ENCODE measurements at regions not wholly inside any gene's neighbourhood (a gene's known extent, or its start where the extent isn't known, plus 50 kb on each side); places are given as distances from the start of the nearest gene placed in this dataset.

DNA sequence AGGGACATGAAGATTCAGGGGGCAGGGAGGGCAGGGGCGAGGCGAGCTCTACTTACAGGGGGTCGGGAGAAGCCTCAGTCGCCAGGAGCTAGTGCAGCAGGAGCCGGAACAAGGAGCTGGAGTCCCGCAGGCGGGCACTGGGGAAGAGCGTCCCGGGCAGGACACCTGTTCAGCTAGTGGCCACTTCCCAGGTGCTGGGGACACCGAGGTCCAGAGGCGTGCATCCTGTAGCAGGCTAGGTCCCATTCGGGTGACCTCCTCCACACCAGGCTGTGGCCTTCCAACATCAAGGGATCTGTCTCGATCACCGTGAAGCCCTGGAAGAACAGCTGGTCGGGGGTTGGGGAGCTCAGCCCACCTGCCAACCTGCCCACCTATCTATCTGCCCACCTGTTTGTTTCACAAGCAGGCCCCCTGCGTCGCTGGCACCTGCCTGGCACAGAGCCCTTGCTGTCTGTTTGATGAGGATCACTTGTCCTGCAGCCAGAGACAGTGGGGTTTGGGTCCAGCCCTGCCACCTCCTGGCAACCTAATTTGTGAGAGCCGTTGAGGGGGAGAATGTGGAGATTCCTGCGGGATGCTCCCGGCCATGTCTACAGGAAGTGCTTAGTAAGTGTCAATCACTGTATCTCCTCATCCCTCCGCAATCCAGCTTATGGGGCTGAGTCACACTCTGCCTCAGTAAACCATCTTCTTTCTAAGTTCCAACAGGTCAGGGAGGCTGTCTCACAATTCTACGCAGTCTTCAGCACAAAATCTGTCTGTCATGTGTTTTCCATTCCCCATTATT lies 940.9 kb downstream of the BRD1 start:
- DNase-seq (ENCODE audit: low spot score): no peak

DNA sequence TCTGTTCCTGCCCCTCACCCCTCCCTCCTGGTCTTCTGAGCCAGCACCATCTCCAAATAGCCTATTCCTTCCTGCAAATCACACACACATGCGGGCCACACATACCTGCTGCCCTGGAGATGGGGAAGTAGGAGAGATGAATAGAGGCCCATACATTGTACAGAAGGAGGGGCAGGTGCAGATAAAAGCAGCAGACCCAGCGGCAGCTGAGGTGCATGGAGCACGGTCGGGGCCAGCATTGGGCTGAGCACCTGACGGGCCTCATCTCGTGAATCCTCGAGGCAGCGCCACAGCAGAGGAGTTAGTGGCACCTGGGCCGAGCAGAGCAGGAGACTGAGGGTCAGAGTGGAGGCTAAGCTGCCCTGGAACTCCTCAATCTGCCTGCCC lies 941.8 kb downstream of the BRD1 start:
- DNase-seq (ENCODE audit: low spot score): no peak

DNA sequence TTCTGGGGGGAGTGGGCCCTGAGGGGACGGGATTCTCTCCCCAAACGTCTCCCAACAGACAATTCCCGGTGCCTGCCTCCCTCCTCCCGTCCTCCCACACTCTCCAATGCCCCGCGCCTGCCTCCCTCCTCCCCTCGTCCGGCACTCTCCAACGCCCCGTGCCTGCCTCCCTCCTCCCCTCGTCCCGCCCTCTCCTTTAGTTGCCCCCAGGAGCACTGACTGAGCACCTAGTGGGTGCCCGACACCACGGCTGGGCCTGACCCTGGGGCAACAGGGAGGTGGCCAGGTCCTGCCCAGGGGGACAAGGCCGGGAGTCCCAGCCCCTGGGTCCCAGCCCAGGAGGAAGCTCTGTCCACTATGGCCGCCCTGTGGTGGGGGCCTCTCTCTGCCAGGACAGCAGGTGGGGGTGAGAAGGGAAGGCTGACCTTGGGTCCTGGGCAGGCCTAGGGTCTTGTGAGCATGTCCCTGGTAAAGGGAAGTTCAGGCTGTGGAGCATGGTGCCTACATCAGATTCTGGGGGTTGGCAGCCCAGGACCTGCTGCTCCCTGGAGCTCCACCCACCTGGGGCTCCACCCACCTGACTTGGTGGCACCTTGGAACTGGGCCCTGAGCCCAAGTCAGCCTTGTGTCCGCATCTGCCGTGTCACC lies 942.3 kb downstream of the BRD1 start:
- no peak for DNase-seq (ENCODE audit: low spot score)

DNA sequence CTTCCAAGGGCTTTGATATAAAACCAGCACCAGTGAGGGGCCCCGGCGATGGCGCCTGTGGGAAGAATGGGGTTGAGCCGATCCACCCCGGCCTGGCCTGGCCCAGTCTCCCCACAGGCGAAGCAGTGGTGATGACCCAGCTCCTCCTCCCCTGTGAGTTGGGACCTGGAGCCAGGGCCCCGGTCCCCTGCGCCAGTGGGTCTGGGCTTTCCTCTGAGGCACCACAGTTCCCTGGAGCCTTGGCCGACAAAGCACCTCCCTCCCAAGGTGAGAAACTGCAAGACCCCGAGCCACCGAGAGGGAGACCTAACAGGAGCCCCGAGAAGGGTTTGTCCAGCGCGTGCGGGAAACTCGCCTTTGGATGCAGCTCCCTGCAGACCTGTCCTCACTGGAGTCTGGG lies 942.9 kb downstream of the BRD1 start:
- DNase-seq (ENCODE audit: low spot score): no peak

DNA sequence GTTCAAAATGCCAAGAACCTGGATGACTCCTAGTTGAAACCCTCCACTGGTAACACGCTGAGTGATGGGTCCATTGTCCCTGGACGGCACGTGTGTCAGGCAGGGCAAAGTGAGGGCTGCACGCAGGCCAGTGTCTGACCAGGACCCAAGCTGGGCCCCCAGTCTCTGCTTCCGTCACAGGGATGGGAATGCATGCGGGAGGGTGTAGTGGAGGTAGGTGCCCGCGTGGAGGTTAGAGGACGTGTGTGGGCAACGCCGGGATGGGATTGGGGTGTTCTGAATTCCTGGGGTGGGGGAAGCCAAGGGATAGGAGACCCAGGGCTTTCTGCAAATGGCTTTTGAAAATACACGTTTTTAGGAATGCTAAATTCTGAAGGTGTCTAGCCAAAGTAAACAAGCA lies 943.3 kb downstream of the BRD1 start:
- DNase-seq (ENCODE audit: low spot score): no peak

DNA sequence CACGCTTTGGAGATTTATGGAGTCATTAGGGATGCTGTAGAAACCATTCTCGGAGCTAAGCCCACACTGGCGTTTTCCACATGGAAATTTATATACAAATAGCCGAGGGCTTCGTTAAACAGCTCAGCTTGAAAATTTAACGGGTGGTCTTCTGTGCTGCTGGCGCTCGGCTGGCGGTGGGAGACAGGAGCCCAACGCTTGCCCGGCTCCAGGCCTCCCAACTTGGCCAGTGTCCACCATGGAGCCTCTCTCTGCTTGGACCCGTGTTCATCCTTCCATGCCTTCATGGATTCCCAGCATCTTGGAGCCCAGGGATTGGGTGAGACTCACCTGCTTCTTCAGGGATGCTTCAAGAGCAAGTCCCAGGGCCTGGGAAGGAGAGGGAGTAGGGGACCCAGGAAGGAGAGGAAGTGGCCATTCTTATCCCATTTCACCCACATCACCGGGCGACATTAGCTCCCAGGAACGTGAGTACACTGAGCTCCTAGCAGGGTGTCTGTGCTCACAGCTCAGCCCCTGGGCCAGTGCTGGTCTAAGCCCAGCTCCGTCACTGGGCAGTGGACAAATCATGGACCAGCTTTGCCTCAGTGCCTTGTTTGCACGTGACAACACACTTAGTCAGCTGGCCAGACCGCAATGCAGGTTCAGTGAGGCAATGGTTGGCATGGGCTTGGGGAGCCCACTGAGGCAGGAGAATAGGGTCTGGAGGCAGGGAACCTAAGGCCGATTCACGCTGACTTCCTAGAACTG lies 944.3 kb downstream of the BRD1 start:
- DNase-seq (ENCODE audit: low spot score): no peak

DNA sequence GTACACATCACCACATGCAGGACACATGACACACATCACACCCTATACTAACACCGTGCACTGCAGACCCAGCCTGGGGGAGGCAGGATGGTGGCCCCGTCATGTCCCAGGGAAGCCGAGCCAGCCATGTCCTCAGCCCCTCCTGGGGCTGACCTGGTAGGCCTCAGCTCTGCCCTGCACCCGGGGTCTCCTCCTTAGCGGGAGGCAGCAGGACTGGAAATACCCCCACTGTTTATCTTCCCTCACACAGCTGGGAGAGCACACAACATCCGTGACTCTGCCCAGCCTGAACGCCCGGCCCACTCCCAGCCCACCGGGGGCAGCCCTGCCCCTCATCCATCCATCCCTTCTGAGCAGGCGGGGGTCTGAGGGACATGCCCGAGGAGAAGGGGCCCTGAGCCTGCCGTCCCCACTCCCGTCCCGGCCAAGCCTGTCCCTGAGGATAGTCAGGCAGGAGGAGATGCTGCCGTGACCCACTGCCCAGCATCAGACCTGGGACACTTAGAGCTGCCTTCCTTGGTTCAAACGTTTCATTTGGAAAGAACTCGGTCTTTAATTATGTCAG lies 945.0 kb downstream of the BRD1 start:
- DNase-seq (ENCODE audit: low spot score): no peak

DNA sequence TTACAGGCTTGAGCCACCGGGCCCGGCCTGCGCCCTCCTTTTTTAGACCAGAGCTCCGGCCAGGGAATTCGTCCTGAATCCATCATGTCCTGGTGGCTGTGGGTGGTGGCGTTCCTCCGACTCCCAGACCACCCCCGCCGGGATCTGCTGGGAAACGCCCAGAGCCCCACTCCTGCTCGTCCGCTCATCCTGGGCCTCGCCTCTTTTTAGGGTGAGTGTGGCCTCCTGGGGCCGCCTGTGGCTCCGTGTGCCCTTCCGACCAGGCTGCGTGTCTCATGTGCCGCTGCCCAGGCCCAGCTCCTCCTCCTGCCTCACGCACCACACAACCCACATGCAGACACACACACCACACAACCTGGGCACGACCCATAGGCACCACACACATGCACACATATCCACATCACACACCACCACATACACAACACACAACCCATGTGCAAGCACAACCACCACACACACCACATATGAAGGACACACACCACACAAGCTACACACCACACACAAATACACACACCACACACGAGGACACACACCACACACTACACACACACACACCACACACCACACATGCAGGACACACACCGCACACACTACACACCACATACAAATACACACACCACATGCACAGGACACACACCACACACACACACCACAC lies 946.2 kb downstream of the BRD1 start:
- DNase-seq (ENCODE audit: low spot score): no peak

DNA sequence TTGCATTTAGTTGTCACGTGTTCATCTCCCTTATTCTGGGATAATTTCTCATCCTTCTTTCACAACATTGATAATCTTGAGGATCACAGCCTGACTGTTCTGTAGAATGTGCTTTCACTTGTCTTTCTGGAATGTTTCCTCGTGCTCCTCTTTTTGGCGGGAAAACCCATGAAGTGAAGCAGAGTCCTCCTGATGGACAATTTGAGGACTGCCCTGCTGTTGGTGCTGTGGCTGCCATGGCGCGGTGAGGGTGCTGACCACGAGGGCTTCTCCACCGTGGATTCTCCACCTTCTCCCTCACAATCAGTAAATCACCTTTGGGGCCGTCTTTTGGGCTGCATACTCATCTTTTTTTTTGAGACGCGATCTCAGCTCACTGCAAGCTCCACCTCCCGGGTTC lies 946.9 kb downstream of the BRD1 start:
- no peak for DNase-seq (ENCODE audit: low spot score)

DNA sequence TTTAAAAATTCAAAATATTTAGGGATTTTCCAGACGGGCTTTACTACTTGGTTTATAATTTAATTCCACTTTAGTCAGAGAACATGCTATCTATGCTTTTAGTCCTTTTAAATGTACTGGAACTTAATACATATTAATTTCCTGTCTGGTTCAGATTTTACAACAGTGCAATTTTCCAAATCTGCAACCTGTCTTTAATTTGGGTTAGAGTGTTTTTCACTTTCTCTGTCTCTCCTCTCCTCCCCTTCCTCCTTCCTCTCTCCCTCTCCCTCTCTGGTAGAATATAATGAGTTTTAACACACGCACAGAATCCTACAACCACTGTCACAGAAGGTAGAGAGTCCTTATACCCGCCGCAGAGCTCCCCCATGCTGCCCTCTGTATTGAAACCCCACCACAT lies 950.7 kb downstream of the BRD1 start:
- DNase-seq (ENCODE audit: low spot score): no peak

DNA sequence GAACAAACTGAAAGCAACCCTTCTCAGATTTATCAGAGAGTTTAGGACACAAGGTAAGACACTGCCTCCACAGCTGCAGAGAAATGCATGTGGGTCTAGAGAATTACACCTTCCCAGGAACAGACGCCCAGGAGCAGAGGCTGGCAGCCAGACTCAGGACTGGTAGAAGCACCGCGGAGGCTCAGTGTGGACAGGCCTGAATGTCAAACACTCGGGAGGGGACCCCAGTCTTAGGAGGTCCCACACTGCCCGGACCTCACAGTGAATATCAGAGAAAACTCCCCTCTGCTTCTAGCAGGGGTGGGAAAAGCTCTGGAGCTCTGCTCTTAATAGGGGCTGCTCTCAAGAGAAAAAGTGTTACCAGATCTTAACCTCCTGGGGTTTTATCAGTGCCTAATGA lies 952.7 kb downstream of the BRD1 start:
- no peak for DNase-seq (ENCODE audit: low spot score)

DNA sequence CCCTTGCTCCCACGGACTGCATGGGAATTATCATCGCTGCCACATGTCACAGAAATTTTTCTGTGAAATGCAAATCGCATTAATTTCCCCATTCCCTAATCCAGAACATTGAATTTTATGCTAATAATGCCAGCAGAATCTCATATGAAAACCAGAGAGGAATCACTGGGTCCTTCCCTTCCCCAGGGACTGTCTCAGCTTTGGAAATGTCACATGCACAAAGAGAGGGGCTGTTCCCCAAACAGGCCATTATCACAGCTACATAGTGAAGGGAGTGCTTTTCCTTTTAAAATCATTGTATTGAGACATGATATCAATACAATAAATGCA lies 954.5 kb downstream of the BRD1 start:
- DNase-seq (ENCODE audit: low spot score): no peak

DNA sequence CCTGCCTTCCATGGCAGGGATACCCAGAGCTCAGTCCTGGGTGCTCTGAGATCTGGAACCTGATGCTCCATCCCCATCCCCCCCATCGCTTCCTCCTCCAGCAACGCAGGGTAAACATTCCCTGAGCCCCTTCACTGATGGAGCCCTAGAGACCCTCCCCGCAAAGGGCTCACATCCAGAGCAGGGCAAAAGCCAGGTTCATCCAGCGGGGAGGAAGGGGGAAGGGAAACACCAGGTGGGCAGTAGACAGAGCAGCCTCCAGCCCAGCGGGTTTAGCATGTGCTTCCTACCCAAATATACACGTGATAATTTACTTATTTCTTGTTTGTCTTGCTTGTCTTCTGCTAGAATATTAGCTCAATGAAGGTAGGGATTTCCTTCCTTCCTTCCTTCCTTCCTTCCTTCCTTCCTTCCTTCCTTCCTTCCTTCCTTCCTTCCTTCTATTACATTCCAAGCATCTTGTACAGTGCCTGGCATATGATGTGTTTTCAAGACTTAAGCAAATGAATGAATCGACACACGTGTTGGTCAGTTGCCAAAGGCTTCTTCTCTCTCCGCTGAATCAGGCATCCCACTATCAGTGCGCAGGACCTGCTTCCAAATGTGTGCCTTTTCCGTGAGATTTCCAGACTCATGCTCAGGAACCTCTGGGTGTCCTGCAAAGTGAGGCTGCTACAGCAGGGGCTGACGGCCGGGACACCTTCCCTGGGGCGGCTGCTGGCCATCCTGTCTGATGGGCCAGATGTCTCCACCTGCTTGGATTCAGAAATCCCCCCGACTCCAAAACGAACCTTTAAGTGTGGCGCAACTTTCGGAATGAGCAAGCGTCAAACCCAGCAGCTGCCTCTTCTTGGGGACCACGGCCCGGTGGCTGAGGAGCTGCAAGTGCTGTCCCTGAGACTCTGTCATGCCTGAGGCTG lies 955.1 kb downstream of the BRD1 start:
- no peak for DNase-seq (ENCODE audit: low spot score)

DNA sequence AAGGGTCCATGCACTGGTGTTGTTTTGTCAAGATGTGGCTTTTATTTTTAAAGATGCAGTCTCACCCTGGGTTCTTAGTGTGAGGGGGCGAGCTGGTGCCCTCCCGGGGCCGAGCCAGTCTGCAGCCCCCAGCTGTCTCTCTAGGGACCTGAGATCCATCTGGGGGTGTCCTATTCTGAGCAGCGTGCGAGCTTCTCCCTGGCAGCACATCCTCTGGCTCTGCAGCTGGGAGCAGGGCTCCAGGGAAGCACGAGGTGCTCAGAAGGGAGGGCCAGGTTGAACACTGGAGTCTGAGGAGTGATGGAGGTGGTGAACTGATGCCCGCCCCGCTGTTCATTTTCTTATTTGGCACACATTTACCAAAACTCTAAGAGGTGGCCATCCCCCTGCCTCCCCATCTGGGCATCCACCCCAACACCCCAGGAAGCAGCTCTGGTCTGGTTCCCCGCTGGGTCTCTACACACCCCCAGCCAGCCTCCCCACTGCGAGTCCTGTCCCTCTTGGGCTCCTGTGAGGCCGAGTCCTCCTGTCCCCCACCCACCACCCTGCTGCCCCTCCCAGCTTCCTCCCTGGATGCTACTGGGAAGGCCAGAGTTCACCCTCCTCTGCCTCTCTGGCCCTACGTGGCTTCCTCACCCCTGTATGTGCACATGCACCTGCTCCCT lies 956.4 kb downstream of the BRD1 start:
- DNase-seq (ENCODE audit: low spot score): no peak

DNA sequence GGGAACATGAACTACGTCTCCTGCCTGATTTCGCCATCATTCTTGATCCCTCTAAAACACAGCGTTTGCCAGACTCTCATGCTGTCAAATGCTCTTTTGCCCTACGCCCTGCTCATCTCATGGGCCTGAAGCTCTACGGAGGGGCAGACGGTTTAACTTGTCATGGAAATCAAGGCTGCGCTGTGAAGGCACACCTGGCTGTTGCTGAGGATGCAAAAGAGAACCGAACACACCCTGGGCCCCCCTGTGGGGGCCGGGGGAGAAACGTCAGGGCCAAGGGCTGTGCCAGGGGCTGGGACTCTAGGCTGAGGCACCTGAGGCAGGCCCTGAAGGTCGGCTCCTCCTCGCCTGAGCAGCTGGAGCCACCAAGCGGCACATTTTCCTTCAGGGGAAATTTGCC lies 957.2 kb downstream of the BRD1 start:
- no peak for DNase-seq (ENCODE audit: low spot score)

DNA sequence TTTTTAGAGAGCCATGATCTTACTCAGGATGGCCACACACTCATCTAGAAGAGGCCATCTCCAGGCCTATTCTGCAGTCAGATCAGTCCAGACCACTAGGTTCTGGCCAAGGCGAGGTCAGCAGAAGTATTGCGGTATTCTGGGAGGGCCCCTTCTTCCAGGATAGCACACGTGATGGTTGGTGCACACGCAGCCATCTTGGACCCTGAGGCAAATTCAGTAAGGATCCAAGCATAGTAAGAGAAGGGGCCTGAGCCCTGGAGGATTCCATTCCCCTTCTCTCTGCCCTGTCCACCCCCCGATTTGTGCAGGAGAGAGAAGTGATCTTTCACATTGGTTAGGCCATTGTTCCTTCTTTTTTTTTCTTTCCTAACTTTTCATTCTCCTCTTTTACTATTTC lies 957.9 kb downstream of the BRD1 start:
- no peak for DNase-seq (ENCODE audit: low spot score)

DNA sequence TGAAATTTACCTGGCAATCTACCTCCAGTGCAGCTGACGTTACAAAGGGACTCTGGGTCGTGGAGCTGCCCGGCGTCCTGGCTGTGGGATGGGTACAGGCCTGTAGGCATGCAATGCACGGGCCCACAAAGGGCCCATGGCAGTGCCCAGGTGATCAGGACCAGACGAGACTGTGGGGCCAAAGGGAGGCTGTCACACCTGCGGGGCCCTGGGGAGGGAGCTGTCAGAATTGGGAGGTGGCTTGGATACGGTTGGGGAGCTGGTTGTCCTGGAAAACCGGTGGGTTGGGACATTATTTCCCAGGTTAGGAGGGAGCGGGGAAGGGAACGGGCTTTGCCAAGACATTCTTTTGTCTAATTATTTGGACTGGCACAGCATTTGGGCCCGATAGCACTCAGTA lies 958.5 kb downstream of the BRD1 start:
- no peak for DNase-seq (ENCODE audit: low spot score)

DNA sequence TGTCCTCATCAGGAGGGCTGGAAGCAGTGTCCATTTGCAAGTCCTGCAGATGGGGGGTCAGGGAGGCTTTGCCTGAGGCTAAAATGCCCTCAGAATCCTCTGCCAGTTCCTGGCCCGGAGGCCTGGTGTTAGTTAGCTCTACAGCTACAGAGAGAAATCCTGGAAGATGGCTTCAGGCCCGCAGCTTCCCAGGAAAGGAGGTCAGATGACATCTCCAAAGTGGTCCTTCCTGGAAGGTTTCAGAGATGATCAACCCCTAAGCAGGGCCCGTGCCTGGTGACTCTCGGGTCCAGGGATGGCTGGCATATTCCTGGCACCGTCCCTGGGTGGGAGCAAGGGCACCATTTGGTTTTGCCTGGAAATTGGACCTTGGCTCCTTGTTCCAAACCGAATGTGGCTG lies 959.1 kb downstream of the BRD1 start:
- DNase-seq (ENCODE audit: low spot score): no peak

DNA sequence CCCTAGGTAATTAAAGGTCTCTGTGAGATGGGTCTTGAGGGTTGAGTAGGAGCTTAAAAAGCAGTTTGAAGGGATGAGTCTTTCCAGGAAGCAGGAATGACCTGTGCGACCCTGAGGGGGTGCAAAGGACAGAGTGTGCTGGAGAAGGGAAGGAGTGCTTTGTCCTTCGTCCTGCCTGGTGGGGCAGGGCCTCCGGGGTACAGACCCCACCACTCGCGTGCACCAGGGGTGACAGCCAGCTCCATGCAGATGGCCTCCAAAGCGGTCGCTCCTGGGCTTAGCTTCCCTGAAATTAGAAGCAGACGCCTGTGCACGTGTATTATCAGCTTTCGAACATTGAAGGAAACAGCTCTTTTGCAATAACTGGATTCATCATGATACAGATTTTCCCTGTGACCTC lies 959.8 kb downstream of the BRD1 start:
- DNase-seq (ENCODE audit: low spot score): no peak

DNA sequence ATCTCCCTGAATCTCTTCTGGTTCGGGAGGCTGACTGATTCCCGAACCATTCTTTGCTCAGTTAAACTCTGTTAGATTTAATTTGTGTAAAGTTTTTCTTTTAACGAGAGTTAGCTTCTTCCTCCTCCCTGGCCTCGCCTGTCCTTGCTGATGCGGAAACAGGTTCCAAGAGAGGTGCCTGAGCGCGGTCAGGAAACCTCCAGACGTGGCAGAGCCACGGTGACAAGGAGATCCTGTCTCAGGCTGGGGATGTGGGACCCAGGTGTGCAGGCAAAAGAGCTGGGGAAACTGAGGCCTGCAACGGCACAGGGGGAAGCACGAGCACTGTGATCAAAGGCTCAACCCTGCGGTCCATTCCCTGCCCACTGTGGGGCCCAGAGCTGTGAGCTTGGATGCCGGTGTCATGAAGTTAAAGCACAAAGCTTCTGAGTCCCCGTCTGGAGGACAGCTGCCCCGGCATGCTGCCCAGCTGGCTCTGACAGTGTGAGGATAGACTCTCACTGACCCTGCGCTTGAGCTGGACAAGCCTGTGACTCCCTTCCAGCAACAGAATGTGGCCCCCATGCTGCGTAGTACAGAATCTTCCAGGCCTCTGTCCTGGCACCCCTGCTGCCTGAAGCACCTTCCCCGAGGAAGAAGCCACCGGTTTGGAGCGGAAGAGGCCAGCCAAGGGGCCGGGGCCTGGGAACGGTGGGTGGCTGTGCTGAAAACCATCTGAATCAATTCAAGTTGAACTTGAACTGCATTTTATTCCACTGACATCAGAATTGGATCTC lies 960.6 kb downstream of the BRD1 start:
- DNase-seq (ENCODE audit: low spot score): no peak
